HG03135 (cell line): ENCODE measurements at regions not wholly inside any gene's neighbourhood (a gene's known extent, or its start where the extent isn't known, plus 50 kb on each side); places are given as distances from the start of the nearest gene placed in this dataset.
"Not testable (repeated sequence)": the region's sequence is repeated elsewhere in the genome, so short reads cannot be mapped to it uniquely, and the experiment has no call there.

Experiments
- ATAC-seq: cut with Tn5 transposase; IDR thresholded peaks from one replicate; pipeline ENCODE4 v1.9.1; 2021; ENCODE audit warnings: mild to moderate bottlenecking, moderate library complexity; ENCODE audit not compliant: unreplicated experiment

- no peak for ATAC-seq
Observed at GRCh38 chr9:87195306-87195705, 248.0 kb upstream of the GAS1 start.

- no peak for ATAC-seq
Observed at GRCh38 chr9:87197349-87198130, 250.2 kb upstream of the GAS1 start.

GRCh38 chr9:87198716-87199115 lies 251.4 kb upstream of the GAS1 start:
- ATAC-seq = no peak

- ATAC-seq = no peak
Observed at GRCh38 chr9:87199278-87199677, 252.0 kb upstream of the GAS1 start.

- ATAC-seq = no peak
Observed at GRCh38 chr9:87199782-87200181, 252.5 kb upstream of the GAS1 start.

GRCh38 chr9:87201351-87201751 lies 254.0 kb upstream of the GAS1 start:
- ATAC-seq = no peak

- ATAC-seq = no peak
Observed at GRCh38 chr9:87206064-87206661, 258.9 kb upstream of the GAS1 start.

- ATAC-seq = not testable (repeated sequence)
Observed at GRCh38 chr9:87210658-87211057, 263.4 kb upstream of the GAS1 start.

- ATAC-seq = no peak
Observed at GRCh38 chr9:87211669-87212068, 264.4 kb upstream of the GAS1 start.

- ATAC-seq = no peak
Observed at GRCh38 chr9:87212605-87213021, 265.3 kb upstream of the GAS1 start.

GRCh38 chr9:87213948-87214347 lies 266.6 kb upstream of the GAS1 start:
- ATAC-seq = no peak

GRCh38 chr9:87214991-87215390 lies 267.7 kb upstream of the GAS1 start:
- no peak for ATAC-seq

GRCh38 chr9:87216036-87216435 lies 268.7 kb upstream of the GAS1 start:
- ATAC-seq = no peak

GRCh38 chr9:87216897-87217455 lies 269.7 kb upstream of the GAS1 start:
- ATAC-seq = no peak

- no peak for ATAC-seq
Observed at GRCh38 chr9:87223392-87224246, 274.0 kb upstream of the DAPK1 start.

GRCh38 chr9:87226896-87227295 lies 270.8 kb upstream of the DAPK1 start:
- ATAC-seq = no peak

- no peak for ATAC-seq
Observed at GRCh38 chr9:87227456-87227855, 270.2 kb upstream of the DAPK1 start.

- no peak for ATAC-seq
Observed at GRCh38 chr9:87229108-87229507, 268.6 kb upstream of the DAPK1 start.

GRCh38 chr9:87233431-87233830 lies 264.2 kb upstream of the DAPK1 start:
- no peak for ATAC-seq

- no peak for ATAC-seq
Observed at GRCh38 chr9:87233899-87234455, 263.7 kb upstream of the DAPK1 start.

GRCh38 chr9:87234854-87235253 lies 262.8 kb upstream of the DAPK1 start:
- ATAC-seq = no peak
